HepG2 (cell line): ENCODE measurements at regions not wholly inside any gene's neighbourhood (a gene's known extent, or its start where the extent isn't known, plus 50 kb on each side); places are given as distances from the start of the nearest gene placed in this dataset.

Experiments
- ATAC-seq: fragments of 200-7000 bp; cut with Tn5 transposase; 3 replicates; pipeline ENCODE4 v1.9.1; 2020; ENCODE audit warnings: mild to moderate bottlenecking, moderate library complexity
- BruUV-seq: library from RNA; stranded (reverse); fragments of 400-500 nt; replicated peaks from 2 replicates; lab custom pipeline; 2021; lab: Mats Ljungman, UMichigan
- CTCF ChIA-PET: fragments of 300-600 bp; formaldehyde crosslinking; extraction: SDS; loops from one replicate; lab custom pipeline; 2021; ENCODE audit warnings: low total read pairs, inconsistent platforms, low intra/inter-chr PET ratio; lab: Yijun Ruan, JAX
- POLR2A ChIA-PET: fragments of 350-600 bp; sonication (Branson Sonifier 250); formaldehyde crosslinking; loops from one replicate; lab custom pipeline; 2020; ENCODE audit warnings: antibody characterized with exemption, inconsistent platforms; lab: Yijun Ruan, JAX
- DNase-seq: peaks from one replicate; pipeline ENCODE4 v3.0.0-alpha.2; 2015; ENCODE audit warnings: low spot score
- FAIRE-seq: peaks from 3 replicates; lab custom pipeline; 2011; peaks lifted over from hg19 to GRCh38; lab: Jason Lieb, UNC
- H2AFZ ChIP-seq: one replicate; pipeline ENCODE4 v1.6.1; 2011; ENCODE audit warnings: low read length, inconsistent platforms
- H3K27ac ChIP-seq: fragments of 300-600 bp; 3 replicates; pipeline ENCODE4 v1.8.0; 2011; ENCODE audit warnings: mixed run types, mild to moderate bottlenecking, mixed read lengths, low read length, inconsistent platforms; ENCODE audit not compliant: insufficient read depth; ENCODE audit errors: extremely low read length
- H3K27me3 ChIP-seq, 2 experiments: fragments of 200-600 bp in 1 of 2; 2 replicates in 1 of 2; 3 replicates in 1 of 2; pipeline versions ENCODE4 v1.6.0 to v1.8.0; 2011; ENCODE audit warnings: low read length in 2 of 2, mild to moderate bottlenecking in 2 of 2, moderate library complexity in 2 of 2, inconsistent platforms in 1 of 2; ENCODE audit not compliant: insufficient read depth in 2 of 2, control insufficient read depth in 1 of 2
- H3K36me3 ChIP-seq, 2 experiments: fragments of 200-600 bp in 1 of 2; replicated peaks in 1 of 2; 2 replicates in 1 of 2; 3 replicates in 1 of 2; pipeline versions ENCODE4 v1.5.1 to v1.8.0; 2011; ENCODE audit warnings: low read length in 2 of 2, inconsistent platforms in 1 of 2; ENCODE audit not compliant: insufficient read depth in 2 of 2, control insufficient read depth in 1 of 2
- H3K4me1 ChIP-seq: 2 replicates; pipeline ENCODE4 v1.5.1; 2012; ENCODE audit warnings: low read length, inconsistent platforms; ENCODE audit not compliant: insufficient read depth
- H3K4me2 ChIP-seq: 2 replicates; pipeline ENCODE4 v1.6.0; 2011; ENCODE audit warnings: low read depth, low read length, inconsistent platforms
- H3K4me3 ChIP-seq, 3 experiments: fragments of 200-600 bp in 1 of 3; sonication (generic), shearing (Covaris generic) in 1 of 3; replicated peaks in 1 of 3; 2 replicates each; pipeline ENCODE4 v1.5.1; 2011 to 2016; ENCODE audit warnings: low read length in 3 of 3, inconsistent platforms in 2 of 3, low read depth in 2 of 3, mild to moderate bottlenecking in 2 of 3, control low read depth in 1 of 3, mixed read lengths in 1 of 3; ENCODE audit not compliant: insufficient read depth in 1 of 3
- H3K79me2 ChIP-seq: one replicate; pipeline ENCODE4 v1.6.1; 2011; ENCODE audit warnings: low read length, inconsistent platforms; ENCODE audit not compliant: insufficient read depth
- H3K9ac ChIP-seq: 2 replicates; pipeline ENCODE4 v1.6.0; 2011; ENCODE audit warnings: mild to moderate bottlenecking, low read depth, low read length, inconsistent platforms; ENCODE audit not compliant: insufficient read depth
- H3K9me3 ChIP-seq: 2 replicates; pipeline ENCODE4 v1.5.1; 2012; ENCODE audit warnings: mild to moderate bottlenecking, low read length
- H4K20me1 ChIP-seq: 2 replicates; pipeline ENCODE4 v1.6.0; 2011; ENCODE audit warnings: inconsistent platforms, mild to moderate bottlenecking, low read length, moderate library complexity; ENCODE audit not compliant: insufficient read depth
- CAMTA2 ChIP-seq: sonication (generic); formaldehyde crosslinking; IDR thresholded peaks from 2 replicates; pipeline ENCODE4 v1.4.0; 2020; ENCODE audit warnings: mild to moderate bottlenecking, missing genetic modification reagents, borderline replicate concordance
- FOXC1 ChIP-seq: sonication (generic); formaldehyde crosslinking; IDR thresholded peaks from 2 replicates; pipeline ENCODE4 v1.8.0; 2022; ENCODE audit warnings: mild to moderate bottlenecking, missing genetic modification reagents, borderline replicate concordance
- MAX ChIP-seq: IDR thresholded peaks from 2 replicates; pipeline ENCODE4 v1.6.1; 2012; ENCODE audit warnings: inconsistent platforms
- PITX1 ChIP-seq: sonication (generic); formaldehyde crosslinking; IDR thresholded peaks from 2 replicates; pipeline ENCODE4 v1.5.1; 2020; ENCODE audit warnings: mild to moderate bottlenecking, missing genetic modification reagents
- SSRP1 ChIP-seq: IDR thresholded peaks from 2 replicates; pipeline ENCODE4 v1.6.1; 2016; ENCODE audit warnings: control low read depth
- TMF1 ChIP-seq: sonication (generic); formaldehyde crosslinking; IDR thresholded peaks from 2 replicates; pipeline ENCODE4 v1.8.1; 2022; ENCODE audit warnings: low read depth, missing genetic modification reagents
- ZEB1 ChIP-seq: IDR thresholded peaks from 2 replicates; pipeline ENCODE4 v1.6.1; 2012; ENCODE audit warnings: mild to moderate bottlenecking, low read depth, inconsistent platforms; ENCODE audit not compliant: insufficient replicate concordance
- ZNF124 ChIP-seq: sonication (generic); formaldehyde crosslinking; IDR thresholded peaks from 2 replicates; pipeline ENCODE4 v1.4.0; 2020; ENCODE audit warnings: missing genetic modification reagents
- ZNF138 ChIP-seq: sonication (generic); formaldehyde crosslinking; IDR thresholded peaks from 2 replicates; pipeline ENCODE4 v1.5.0; 2020; ENCODE audit warnings: mild to moderate bottlenecking, low read depth, missing genetic modification reagents
- ZNF589 ChIP-seq: sonication (generic); formaldehyde crosslinking; conservative IDR thresholded peaks from 2 replicates; pipeline ENCODE4 v1.8.0; 2022; ENCODE audit warnings: mild to moderate bottlenecking, moderate library complexity, missing genetic modification reagents
- WGBS: methylation state at CpG from one replicate; pipeline ENCODE4 v1.1.6; 2017; ENCODE audit warnings: low lambda C conversion rate; 5-methylcytosine and 5-hydroxymethylcytosine counted together
- in situ Hi-C: cut with HindIII; loops from 2 replicates; pipeline ENCODE4 v1.10.0; 2017; ENCODE audit warnings: low pct_unique_long_range_greater_than_20kb; ENCODE audit not compliant: extremely low pct_ligation_motif_present
- intact Hi-C: fragments of 100-400 bp; cut with micrococcal nuclease; formaldehyde crosslinking; loops from one replicate; pipeline ENCODE4 v1.10.0; 2022; ENCODE audit not compliant: unreplicated experiment
- TF ChIP-seq, protein P1 (sequence below): sonication (generic); formaldehyde crosslinking; IDR thresholded peaks from 2 replicates; pipeline ENCODE4 v1.8.0; 2023; ENCODE audit warnings: mild to moderate bottlenecking, missing genetic modification reagents

DNA sequence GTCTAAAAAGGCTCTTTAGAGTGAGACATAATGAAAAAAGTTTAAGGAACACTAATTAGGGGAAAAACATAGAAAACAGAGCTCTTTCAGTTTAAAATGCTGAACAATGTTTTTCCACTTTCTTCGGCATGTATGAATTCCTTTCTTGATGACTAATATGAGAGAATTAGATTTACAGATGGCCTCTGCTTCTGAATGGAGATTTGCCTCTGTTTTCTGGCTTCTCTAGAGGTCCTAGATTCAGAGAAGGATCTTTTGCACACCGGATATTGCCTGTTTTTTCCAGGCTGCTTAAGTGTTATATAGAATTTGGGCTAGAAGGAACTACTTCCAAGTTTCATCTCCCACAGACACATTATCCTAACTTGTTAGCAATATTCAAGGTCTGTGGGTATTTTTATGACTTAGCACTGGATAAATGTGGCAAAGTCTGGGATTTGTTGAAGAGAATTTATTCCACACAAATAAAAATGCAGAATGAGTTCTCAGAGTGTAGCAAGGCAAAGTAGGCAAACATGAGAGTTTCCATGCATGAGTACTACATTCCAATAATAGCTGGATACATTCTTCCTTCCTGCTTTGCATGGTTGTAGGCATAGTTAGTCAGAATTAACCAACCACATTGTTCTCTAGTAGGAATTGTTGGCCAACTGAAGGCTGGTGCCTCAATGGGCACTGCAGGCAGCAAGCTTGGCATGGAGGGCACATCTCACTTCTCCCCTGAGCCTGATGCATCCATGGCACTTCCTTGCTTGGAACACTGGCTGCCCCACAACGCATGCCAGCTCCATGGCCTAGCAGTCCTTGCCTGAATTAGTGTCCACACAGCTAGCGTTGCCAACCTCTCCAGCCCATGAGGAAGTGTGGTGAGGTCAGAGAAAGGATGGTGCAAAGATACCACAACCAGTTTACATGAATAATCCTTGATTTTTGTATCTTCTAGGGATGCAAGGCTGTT lies 224.2 kb downstream of the CLIC5 start:
- no peak for FAIRE-seq
- Histone ChIP-seq H3K4me3 (no peak overlapping the region), H3K4me1 (no peaks in the 10 kb centered on the region), H3K36me3 (no peaks in the 10 kb centered on the region), H2AFZ (no peak overlapping the region), H3K4me2 (no peak overlapping the region), H3K79me2 (no peaks in the 10 kb centered on the region), H3K27ac (no peak overlapping the region), H3K27me3 (peaks cover 0 to 9% of the 10 kb centered on the region in 2 experiments; a peak in 1 of 5 replicates), H3K9me3 (no peaks in the 10 kb centered on the region), H4K20me1 (no peaks in the 10 kb centered on the region), H3K9ac (no peak overlapping the region)
- BruUV-seq = no TSS peak
- ATAC-seq = no peak
- ChIA-PET POLR2A (no interaction called here), CTCF (no interaction called here)
- TF ChIP-seq SSRP1 (CRISPR knock-in tag) (no peak), ZEB1 (no peak), CAMTA2 (CRISPR knock-in tag) (no peak), ZNF589 (CRISPR knock-in tag) (no peak), PITX1 (CRISPR knock-in tag) (no peak), ZNF124 (CRISPR knock-in tag) (no peak), ZNF138 (CRISPR knock-in tag) (no peak), TMF1 (CRISPR knock-in tag) (no peak), FOXC1 (CRISPR knock-in tag) (no peak), MAX (no peak)
- TF ChIP-seq, protein P1, sequence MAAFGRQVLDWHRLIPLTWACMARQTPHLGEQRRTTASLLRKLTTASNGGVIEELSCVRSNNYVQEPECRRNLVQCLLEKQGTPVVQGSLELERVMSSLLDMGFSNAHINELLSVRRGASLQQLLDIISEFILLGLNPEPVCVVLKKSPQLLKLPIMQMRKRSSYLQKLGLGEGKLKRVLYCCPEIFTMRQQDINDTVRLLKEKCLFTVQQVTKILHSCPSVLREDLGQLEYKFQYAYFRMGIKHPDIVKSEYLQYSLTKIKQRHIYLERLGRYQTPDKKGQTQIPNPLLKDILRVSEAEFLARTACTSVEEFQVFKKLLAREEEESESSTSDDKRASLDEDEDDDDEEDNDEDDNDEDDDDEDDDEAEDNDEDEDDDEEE (CRISPR knock-in tag) = no peak
- intact Hi-C loops (no loop called here), in situ Hi-C loops (no loop called here)
- WGBS = 8% methylated on average over 4 of the region's 4 CpGs
- no peak for DNase-seq
